Stomach smooth muscle (tissue), 2 donors: ENCODE measurements at regions not wholly inside any gene's neighbourhood (a gene's known extent, or its start where the extent isn't known, plus 50 kb on each side); places are given as distances from the start of the nearest gene placed in this dataset.

ENCODE experiments used
- H3K27ac ChIP-seq: one replicate; pipeline ENCODE4 v1.7.0; 2013; ENCODE audit warnings: mild to moderate bottlenecking, low read length, inconsistent platforms
- H3K27me3 ChIP-seq, 2 donors: one replicate each; pipeline ENCODE4 v1.7.0; 2013; ENCODE audit warnings: low read length in 2 of 2; ENCODE audit not compliant: insufficient read depth in 2 of 2, control insufficient read depth in 1 of 2
- H3K36me3 ChIP-seq, 2 donors: one replicate each; pipeline ENCODE4 v1.7.0; 2013; ENCODE audit warnings: low read length in 2 of 2; ENCODE audit not compliant: control insufficient read depth in 2 of 2, insufficient read depth in 2 of 2
- H3K4me1 ChIP-seq: one replicate; pipeline ENCODE4 v1.7.0; 2013; ENCODE audit warnings: low read length; ENCODE audit not compliant: control insufficient read depth, insufficient read depth
- H3K4me3 ChIP-seq, 2 donors: one replicate each; pipeline ENCODE4 v1.7.0; 2013; ENCODE audit warnings: low read length in 2 of 2
- H3K9ac ChIP-seq, 2 donors: one replicate each; pipeline ENCODE4 v1.7.0; 2013; ENCODE audit warnings: low read length in 2 of 2, mild to moderate bottlenecking in 1 of 2
- H3K9me3 ChIP-seq, 2 donors: one replicate each; pipeline ENCODE4 v1.7.0; 2013; ENCODE audit warnings: low read length in 2 of 2; ENCODE audit not compliant: control insufficient read depth in 2 of 2
- donor health status: healthy.
- donor health status: Pancreatic carcinoma.

GRCh38 chr5:35516271-35516670 is 101.4 kb upstream of the SPEF2 start:
- no peaks in the 10 kb centered on the region for H3K4me1 ChIP-seq
- H3K9ac ChIP-seq = no peak overlapping the region
- H3K27me3 ChIP-seq = no peaks in the 10 kb centered on the region
- no peak overlapping the region for H3K27ac ChIP-seq
- no peaks in the 10 kb centered on the region for H3K36me3 ChIP-seq
- peaks cover 0 to 5% of the 10 kb centered on the region in 2 donors for H3K9me3 ChIP-seq
- H3K4me3 ChIP-seq = no peak overlapping the region

GRCh38 chr5:35513612-35514011 is 104.1 kb upstream of the SPEF2 start:
- Histone ChIP-seq H3K27me3 (no peaks in the 10 kb centered on the region), H3K9me3 (peaks cover 0 to 5% of the 10 kb centered on the region in 2 donors), H3K9ac (no peak overlapping the region), H3K4me1 (no peaks in the 10 kb centered on the region), H3K4me3 (no peak overlapping the region), H3K27ac (no peak overlapping the region), H3K36me3 (no peaks in the 10 kb centered on the region)

GRCh38 chr5:35502206-35502605 is 115.5 kb upstream of the SPEF2 start:
- no peaks in the 10 kb centered on the region for H3K9me3 ChIP-seq
- H3K4me1 ChIP-seq = no peaks in the 10 kb centered on the region
- no peaks in the 10 kb centered on the region for H3K36me3 ChIP-seq
- H3K9ac ChIP-seq = no peak overlapping the region
- H3K4me3 ChIP-seq = no peak overlapping the region
- no peaks in the 10 kb centered on the region for H3K27me3 ChIP-seq
- no peak overlapping the region for H3K27ac ChIP-seq

DNA sequence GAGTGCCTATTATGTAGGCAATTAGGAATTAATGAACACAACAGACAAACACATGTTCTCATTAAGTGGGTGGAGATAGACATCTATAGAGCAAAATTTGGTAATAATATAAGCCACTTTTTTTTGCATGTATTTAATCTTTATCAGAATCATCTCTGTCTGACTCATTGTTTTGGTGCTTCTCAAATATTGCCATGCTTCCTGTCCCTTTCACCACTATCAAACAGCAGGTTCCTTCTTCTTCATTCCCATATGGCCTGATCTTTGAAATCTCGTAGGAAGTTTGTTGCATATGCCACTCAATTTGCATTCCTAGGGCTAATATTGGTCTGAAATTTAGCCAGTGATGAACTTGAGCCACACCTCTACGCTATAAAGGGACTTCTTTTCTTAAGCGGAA is 128.9 kb upstream of the SPEF2 start:
- Histone ChIP-seq H3K36me3 (no peaks in the 10 kb centered on the region), H3K4me3 (no peak overlapping the region), H3K4me1 (no peaks in the 10 kb centered on the region), H3K27ac (no peak overlapping the region), H3K9ac (no peak overlapping the region), H3K9me3 (no peaks in the 10 kb centered on the region), H3K27me3 (no peaks in the 10 kb centered on the region)

GRCh38 chr5:35488055-35488454 is 129.6 kb upstream of the SPEF2 start:
- no peaks in the 10 kb centered on the region for H3K9me3 ChIP-seq
- H3K27ac ChIP-seq = no peak overlapping the region
- H3K27me3 ChIP-seq = no peaks in the 10 kb centered on the region
- no peak overlapping the region for H3K9ac ChIP-seq
- no peak overlapping the region for H3K4me3 ChIP-seq
- H3K4me1 ChIP-seq = no peaks in the 10 kb centered on the region
- H3K36me3 ChIP-seq = no peaks in the 10 kb centered on the region

DNA sequence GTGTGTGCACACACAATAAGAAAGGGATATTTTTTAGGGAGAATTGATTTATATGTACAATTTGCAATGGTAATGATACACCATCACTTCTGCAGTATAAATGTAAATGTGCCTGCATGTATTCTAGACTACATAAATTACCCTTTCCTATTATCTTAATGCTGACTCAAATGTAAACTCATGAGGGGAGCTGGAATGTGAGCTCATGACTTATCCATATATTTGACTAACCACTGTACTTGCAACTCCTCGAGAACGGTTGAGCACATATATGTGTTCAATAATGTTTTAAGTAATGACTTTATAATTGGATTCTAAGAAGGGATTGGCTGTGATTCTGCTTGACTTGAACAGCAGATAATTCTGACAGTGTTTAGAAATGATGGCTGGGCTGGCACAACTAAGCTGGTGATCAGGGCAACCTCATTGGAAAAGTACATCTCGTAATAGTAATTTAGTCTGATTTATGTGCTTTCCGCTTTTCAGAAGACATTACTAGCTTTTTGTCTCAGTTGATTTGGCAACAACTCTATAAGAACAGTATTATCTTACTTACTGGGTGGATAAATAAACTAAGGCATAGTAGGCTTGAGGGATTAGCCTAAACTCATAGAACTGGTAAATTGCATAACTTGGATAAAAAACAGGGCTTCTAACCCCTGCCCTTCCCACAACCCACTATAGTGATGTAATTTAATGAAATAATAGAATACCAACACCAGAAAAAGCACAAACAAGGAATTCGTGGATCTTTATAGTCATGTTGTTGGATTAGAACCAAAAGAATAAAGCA is 130.2 kb upstream of the SPEF2 start:
- no peak overlapping the region for H3K4me3 ChIP-seq
- H3K4me1 ChIP-seq = no peaks in the 10 kb centered on the region
- no peaks in the 10 kb centered on the region for H3K9me3 ChIP-seq
- no peak overlapping the region for H3K9ac ChIP-seq
- no peaks in the 10 kb centered on the region for H3K27me3 ChIP-seq
- H3K36me3 ChIP-seq = no peaks in the 10 kb centered on the region
- H3K27ac ChIP-seq = no peak overlapping the region

DNA sequence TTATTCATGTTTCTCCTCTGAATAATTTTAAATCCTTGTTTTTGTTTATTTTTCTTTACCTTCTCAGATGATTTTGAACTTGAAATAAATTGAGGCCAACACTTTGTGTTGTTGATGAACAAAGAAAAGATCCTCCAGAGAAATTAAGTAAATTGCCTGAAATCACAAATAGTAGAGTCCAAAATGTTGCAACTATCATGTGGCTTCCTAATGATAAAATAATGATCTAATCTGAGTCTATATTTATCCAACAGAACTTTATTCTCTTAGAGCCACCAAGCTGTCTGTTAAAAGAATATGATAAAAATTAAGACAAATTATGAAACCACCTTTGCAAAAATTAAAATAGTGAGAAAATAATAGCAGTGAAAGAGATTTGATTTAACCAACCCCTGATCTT is 132.2 kb upstream of the SPEF2 start:
- Histone ChIP-seq H3K9ac (no peak overlapping the region), H3K27me3 (no peaks in the 10 kb centered on the region), H3K36me3 (no peaks in the 10 kb centered on the region), H3K4me1 (no peaks in the 10 kb centered on the region), H3K9me3 (no peaks in the 10 kb centered on the region), H3K27ac (no peak overlapping the region), H3K4me3 (no peak overlapping the region)

- H3K27ac ChIP-seq = no peak overlapping the region
- no peaks in the 10 kb centered on the region for H3K4me1 ChIP-seq
- H3K27me3 ChIP-seq = no peaks in the 10 kb centered on the region
- no peaks in the 10 kb centered on the region for H3K36me3 ChIP-seq
- no peaks in the 10 kb centered on the region for H3K9me3 ChIP-seq
- no peak overlapping the region for H3K4me3 ChIP-seq
- no peak overlapping the region for H3K9ac ChIP-seq
Measured at GRCh38 chr5:35484241-35484640, 133.4 kb upstream of the SPEF2 start.

DNA sequence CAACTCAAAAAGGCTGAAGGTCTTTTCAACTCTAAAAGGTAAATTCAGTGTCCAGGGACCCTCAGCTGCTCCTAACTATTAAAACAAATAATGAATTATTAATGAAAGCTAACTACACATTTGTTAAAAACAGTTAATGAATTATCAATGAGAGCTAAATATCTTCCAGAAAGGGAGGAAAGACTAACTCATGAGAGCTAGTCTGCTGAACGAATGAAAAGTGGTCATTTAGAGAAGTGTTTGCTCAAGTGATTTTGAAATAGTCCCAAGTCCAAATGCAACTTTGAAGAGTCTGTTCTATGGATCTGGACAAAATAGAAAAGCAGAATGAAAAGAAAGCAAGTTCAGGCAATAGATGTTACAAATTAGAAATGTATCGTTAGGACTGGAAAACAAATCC is 133.9 kb upstream of the SPEF2 start:
- no peaks in the 10 kb centered on the region for H3K27me3 ChIP-seq
- no peak overlapping the region for H3K9ac ChIP-seq
- H3K4me3 ChIP-seq = no peak overlapping the region
- no peaks in the 10 kb centered on the region for H3K9me3 ChIP-seq
- H3K27ac ChIP-seq = no peak overlapping the region
- no peaks in the 10 kb centered on the region for H3K36me3 ChIP-seq
- no peaks in the 10 kb centered on the region for H3K4me1 ChIP-seq

DNA sequence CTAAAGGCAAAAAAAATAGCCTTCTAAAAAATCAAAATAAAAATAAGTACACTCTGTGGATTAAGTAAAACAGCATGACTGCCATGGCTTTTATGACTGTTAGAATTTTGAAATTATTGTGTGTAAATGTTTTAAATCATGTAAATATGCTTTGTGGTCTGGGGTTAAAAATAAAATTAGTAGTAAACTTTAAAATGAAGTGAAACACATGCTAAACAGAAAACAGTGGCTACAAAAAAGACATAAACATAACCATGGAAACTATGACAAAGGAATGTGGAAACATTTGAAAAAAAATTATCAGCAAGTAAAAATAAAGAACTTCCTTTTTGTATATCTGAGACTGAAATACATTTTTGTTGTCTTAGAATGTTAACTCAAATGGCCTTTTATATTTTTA is 134.5 kb upstream of the SPEF2 start:
- Histone ChIP-seq H3K4me1 (no peaks in the 10 kb centered on the region), H3K27me3 (no peaks in the 10 kb centered on the region), H3K36me3 (no peaks in the 10 kb centered on the region), H3K9me3 (no peaks in the 10 kb centered on the region), H3K4me3 (no peak overlapping the region), H3K9ac (no peak overlapping the region), H3K27ac (no peak overlapping the region)

DNA sequence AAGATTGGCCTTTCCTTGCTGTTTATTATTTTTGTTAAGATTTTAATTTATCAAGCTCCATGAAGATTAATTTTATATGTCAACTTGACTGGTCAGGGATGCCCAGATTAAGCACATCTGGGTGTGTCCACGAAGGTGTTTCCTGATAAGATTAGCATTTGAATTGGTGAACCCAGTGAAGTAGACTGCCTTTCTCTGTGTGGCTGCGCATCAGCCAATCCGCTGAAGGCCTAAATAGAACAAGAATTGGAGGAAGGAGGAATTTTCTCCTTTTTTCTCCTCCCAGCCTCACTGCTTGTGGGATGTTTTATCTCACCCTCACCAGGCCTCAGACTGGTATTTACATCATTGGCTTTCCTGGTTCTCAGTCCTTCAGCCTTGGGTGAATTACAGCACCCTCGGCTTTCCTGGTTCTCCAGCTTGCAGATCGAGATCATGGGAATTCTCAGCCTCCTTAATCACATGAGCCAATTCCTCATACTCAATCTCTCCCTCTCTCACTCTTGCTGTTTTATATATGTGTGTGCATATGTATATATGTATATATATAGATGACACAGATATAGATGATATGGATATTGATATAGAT is 135.4 kb upstream of the SPEF2 start:
- no peak overlapping the region for H3K27ac ChIP-seq

More for the DNA sequence above, 135.4 kb upstream of the SPEF2 start:
- Histone ChIP-seq H3K4me1 (no peaks in the 10 kb centered on the region), H3K27me3 (no peaks in the 10 kb centered on the region), H3K36me3 (no peaks in the 10 kb centered on the region), H3K4me3 (no peak overlapping the region), H3K9me3 (no peaks in the 10 kb centered on the region), H3K9ac (no peak overlapping the region)
